GM12878 (cell line): ENCODE measurements at regions not wholly inside any gene's neighbourhood (a gene's known extent, or its start where the extent isn't known, plus 50 kb on each side); places are given as distances from the start of the nearest gene placed in this dataset.

Source experiments
- ATAC-seq: fragments of 200-7000 bp; cut with Tn5 transposase; 3 replicates; pipeline ENCODE4 v1.9.1; 2020; ENCODE audit warnings: mild to moderate bottlenecking, moderate library complexity
- BruUV-seq: library from RNA; stranded (reverse); fragments of 400-500 nt; replicated peaks from 2 replicates; lab custom pipeline; 2021; lab: Mats Ljungman, UMichigan
- CTCF ChIA-PET: fragments of 300-600 bp; sonication (Branson Sonifier 250); formaldehyde crosslinking; extraction: SDS; loops from one replicate; lab custom pipeline; 2021; ENCODE audit warnings: inconsistent platforms; lab: Yijun Ruan, JAX
- POLR2A ChIA-PET: fragments of 350-600 bp; formaldehyde crosslinking; extraction: SDS; loops from one replicate; lab custom pipeline; 2021; ENCODE audit warnings: inconsistent platforms; lab: Charles Lee
- RAD21 ChIA-PET: fragments of 300-600 bp; sonication (Branson Sonifier 250); formaldehyde crosslinking; loops from one replicate; lab custom pipeline; 2023; ENCODE audit warnings: antibody characterized with exemption; ENCODE audit not compliant: unreplicated experiment; lab: Charles Lee
- SMC1A ChIA-PET: fragments of 300-600 bp; sonication (Branson Sonifier 250); formaldehyde crosslinking; loops from one replicate; lab custom pipeline; 2023; ENCODE audit not compliant: unreplicated experiment, uncharacterized antibody; lab: Charles Lee
- DNase-seq: peaks from one replicate; pipeline ENCODE4 v3.0.0-alpha.2; 2011; ENCODE audit warnings: low read depth, low spot score
- FAIRE-seq: peaks from 3 replicates; lab custom pipeline; 2011; peaks lifted over from hg19 to GRCh38; lab: Jason Lieb, UNC
- H2AFZ ChIP-seq: 2 replicates; pipeline ENCODE4 v1.6.0; 2011; ENCODE audit warnings: low read depth, low read length, control low read depth; ENCODE audit not compliant: control insufficient read depth
- H3K27ac ChIP-seq: 2 replicates; pipeline ENCODE4 v1.5.1; 2011; ENCODE audit warnings: control low read depth; ENCODE audit not compliant: control insufficient read depth, insufficient read depth
- H3K27me3 ChIP-seq, 2 experiments: replicated peaks in 1 of 2; 2 replicates each; pipeline versions ENCODE4 v1.6.0 to v1.6.1; 2011; ENCODE audit warnings: low read length in 1 of 2; ENCODE audit not compliant: control insufficient read depth in 2 of 2, insufficient read depth in 2 of 2
- H3K36me3 ChIP-seq, 2 experiments: 2 replicates each; pipeline ENCODE4 v1.5.1; 2011; ENCODE audit warnings: low read length in 1 of 2; ENCODE audit not compliant: control insufficient read depth in 2 of 2, insufficient read depth in 2 of 2
- H3K4me1 ChIP-seq: 2 replicates; pipeline ENCODE4 v1.6.1; 2011; ENCODE audit warnings: mild to moderate bottlenecking, low read length, moderate library complexity, mixed read lengths; ENCODE audit not compliant: control insufficient read depth, insufficient read depth
- H3K4me2 ChIP-seq: 2 replicates; pipeline ENCODE4 v1.6.0; 2011; ENCODE audit warnings: control low read depth; ENCODE audit not compliant: control insufficient read depth, insufficient read depth
- H3K4me3 ChIP-seq: fragments of 200-600 bp; sonication (generic); 2 replicates; pipeline ENCODE4 v1.5.1; 2016
- H3K79me2 ChIP-seq: 2 replicates; pipeline ENCODE4 v1.6.0; 2011; ENCODE audit warnings: low read length; ENCODE audit not compliant: control insufficient read depth, insufficient read depth
- H3K9ac ChIP-seq: 2 replicates; pipeline ENCODE4 v1.8.0; 2011; ENCODE audit warnings: low read length, control low read depth, mixed read lengths; ENCODE audit not compliant: control insufficient read depth, insufficient read depth
- H3K9me3 ChIP-seq: replicated peaks from 3 replicates; pipeline ENCODE4 v1.5.1; 2011; ENCODE audit warnings: mild to moderate bottlenecking, low read length; ENCODE audit not compliant: control insufficient read depth, insufficient read depth
- H4K20me1 ChIP-seq: 2 replicates; pipeline ENCODE4 v1.6.0; 2011; ENCODE audit not compliant: control insufficient read depth, insufficient read depth
- ASH2L ChIP-seq: fragments of 300-600, 200-600 bp; sonication (generic); IDR thresholded peaks from 2 replicates; pipeline ENCODE4 v1.6.1; 2017; ENCODE audit warnings: low read depth, mild to moderate bottlenecking, borderline replicate concordance
- CREM ChIP-seq: IDR thresholded peaks from 2 replicates; pipeline ENCODE4 v1.6.1; 2014; ENCODE audit warnings: antibody characterized with exemption, low read depth
- GATAD2B ChIP-seq: fragments of 450-650 bp; conservative IDR thresholded peaks from 2 replicates; pipeline ENCODE4 v1.6.1; 2017; ENCODE audit warnings: low read depth, mild to moderate bottlenecking, moderate library complexity
- HDAC2 ChIP-seq: fragments of 200-600 bp; sonication (generic); IDR thresholded peaks from 2 replicates; pipeline ENCODE4 v1.6.1; 2017
- IKZF2 ChIP-seq, 2 experiments: fragments of 450-650 bp; IDR thresholded peaks; 2 replicates each; pipeline ENCODE4 v1.6.1; 2017; ENCODE audit warnings: mild to moderate bottlenecking in 2 of 2, moderate library complexity in 2 of 2
- MEF2A ChIP-seq: IDR thresholded peaks from 2 replicates; pipeline ENCODE4 v1.6.1; 2011; ENCODE audit warnings: low read depth, mild to moderate bottlenecking, low read length, moderate library complexity; ENCODE audit not compliant: insufficient read depth
- MXI1 ChIP-seq: fragments of 150-350 bp; IDR thresholded peaks from 2 replicates; pipeline ENCODE4 v1.6.1; 2011; ENCODE audit warnings: low read depth, mild to moderate bottlenecking, inconsistent platforms, low read length, improper control_type of control experiment
- NBN ChIP-seq: fragments of 450-650 bp; IDR thresholded peaks from 2 replicates; pipeline ENCODE4 v1.6.1; 2016
- NFYA ChIP-seq: IDR thresholded peaks from 2 replicates; pipeline ENCODE4 v1.6.1; 2011; ENCODE audit warnings: low read depth, mild to moderate bottlenecking, low read length, improper control_type of control experiment, borderline replicate concordance
- RAD51 ChIP-seq: fragments of 450-650 bp; IDR thresholded peaks from 2 replicates; pipeline ENCODE4 v1.6.1; 2016; ENCODE audit warnings: moderate library complexity, mild to moderate bottlenecking, inconsistent platforms
- TCF3 ChIP-seq: IDR thresholded peaks from 2 replicates; pipeline ENCODE4 v1.6.1; 2012; ENCODE audit warnings: low read depth, mild to moderate bottlenecking, low read length, borderline replicate concordance; ENCODE audit not compliant: insufficient read depth
- YY1 ChIP-seq: IDR thresholded peaks from 2 replicates; pipeline ENCODE4 v1.6.1; 2011; ENCODE audit warnings: low read depth, mild to moderate bottlenecking, low read length
- WGBS: methylation state at CpG from one replicate; pipeline ENCODE4 v1.1.6; 2016; ENCODE audit warnings: low lambda C conversion rate; ENCODE audit not compliant: insufficient replicate concordance, insufficient coverage; ENCODE audit errors: missing lambda C conversion rate; 5-methylcytosine and 5-hydroxymethylcytosine counted together
- in situ Hi-C: fragments of 300-500 bp; cut with MboI; formaldehyde crosslinking; loops from 9 replicates; pipeline ENCODE4 v1.14.3; 2018; ENCODE audit warnings: mixed read lengths
- intact Hi-C: fragments of 100-400 bp; cut with micrococcal nuclease; formaldehyde crosslinking; loops from one replicate; pipeline ENCODE4 v1.14.2; 2022; ENCODE audit not compliant: unreplicated experiment
- TF ChIP-seq, protein P1 (sequence below): fragments of 450-650 bp; IDR thresholded peaks from 2 replicates; pipeline ENCODE4 v1.6.1; 2016; ENCODE audit warnings: mild to moderate bottlenecking

DNA sequence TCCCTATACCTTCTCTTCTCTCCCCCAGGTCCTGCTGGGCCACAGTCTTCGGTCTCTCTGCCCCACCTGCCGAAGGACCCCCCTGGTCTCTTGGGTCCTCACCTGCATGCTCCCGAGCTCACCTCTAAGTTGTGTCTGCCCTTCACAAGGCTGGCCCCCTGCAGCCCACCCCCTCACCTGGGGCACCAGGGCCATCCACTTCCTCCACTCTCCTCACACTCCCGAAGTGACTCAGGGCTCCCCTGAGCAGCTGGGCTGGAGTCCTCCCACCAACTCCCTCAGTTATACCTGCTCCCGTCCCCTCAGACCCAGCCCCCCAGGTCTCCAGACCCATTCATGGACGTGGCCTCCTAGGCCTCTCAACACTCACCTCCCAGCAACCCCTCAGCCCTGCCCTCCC is 822.0 kb downstream of the KCNJ18 start:
- H3K27ac ChIP-seq, result no peak overlapping the region
- no peak overlapping the region for H3K9ac ChIP-seq
- BruUV-seq, result no TSS peak
- intact Hi-C loops, result no loop called here
- H3K4me3 ChIP-seq, result no peak overlapping the region
- H4K20me1 ChIP-seq, result no peaks in the 10 kb centered on the region
- SMC1A ChIA-PET, result no interaction called here
- RAD21 ChIA-PET, result no interaction called here
- no peaks in the 10 kb centered on the region for H3K27me3 ChIP-seq
- FAIRE-seq (no peak), DNase-seq (no peak), ATAC-seq (no peak)
- in situ Hi-C loops, result no loop called here
- H3K9me3 ChIP-seq, result no peaks in the 10 kb centered on the region; the same call in 2 of the 3 replicates
- 5% methylated on average over 6 of the region's 6 CpGs for WGBS
- TF ChIP-seq, protein P1, sequence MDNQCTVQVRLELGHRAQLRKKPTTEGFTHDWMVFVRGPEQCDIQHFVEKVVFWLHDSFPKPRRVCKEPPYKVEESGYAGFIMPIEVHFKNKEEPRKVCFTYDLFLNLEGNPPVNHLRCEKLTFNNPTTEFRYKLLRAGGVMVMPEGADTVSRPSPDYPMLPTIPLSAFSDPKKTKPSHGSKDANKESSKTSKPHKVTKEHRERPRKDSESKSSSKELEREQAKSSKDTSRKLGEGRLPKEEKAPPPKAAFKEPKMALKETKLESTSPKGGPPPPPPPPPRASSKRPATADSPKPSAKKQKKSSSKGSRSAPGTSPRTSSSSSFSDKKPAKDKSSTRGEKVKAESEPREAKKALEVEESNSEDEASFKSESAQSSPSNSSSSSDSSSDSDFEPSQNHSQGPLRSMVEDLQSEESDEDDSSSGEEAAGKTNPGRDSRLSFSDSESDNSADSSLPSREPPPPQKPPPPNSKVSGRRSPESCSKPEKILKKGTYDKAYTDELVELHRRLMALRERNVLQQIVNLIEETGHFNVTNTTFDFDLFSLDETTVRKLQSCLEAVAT, result no peak
- TF ChIP-seq HDAC2 (no peak), ASH2L (no peak), IKZF2 (IDR thresholded peaks at IDR 0.05) (no peak), CREM (no peak), NFYA (no peak), RAD51 (no peak), MXI1 (no peak), TCF3 (no peak), GATAD2B (no peak), YY1 (no peak), MEF2A (no peak), NBN (no peak)
- CTCF ChIA-PET, result no interaction called here
- H3K36me3 ChIP-seq, result no peaks in the 10 kb centered on the region
- no peak overlapping the region for H2AFZ ChIP-seq
- POLR2A ChIA-PET, result no interaction called here
- H3K4me1 ChIP-seq, result no peaks in the 10 kb centered on the region
- no peak overlapping the region for H3K4me2 ChIP-seq
- no peaks in the 10 kb centered on the region for H3K79me2 ChIP-seq
